IMR-90 (cell line): ENCODE measurements at regions not wholly inside any gene's neighbourhood (a gene's known extent, or its start where the extent isn't known, plus 50 kb on each side); places are given as distances from the start of the nearest gene placed in this dataset.

ENCODE experiments used
- ATAC-seq: fragments of 200-7000 bp; cut with Tn5 transposase; 2 replicates; pipeline ENCODE4 v1.9.1; 2020; ENCODE audit warnings: low read depth, mild to moderate bottlenecking, moderate library complexity
- BruUV-seq: library from RNA; stranded (reverse); fragments of 400-500 nt; replicated peaks from 2 replicates; lab custom pipeline; 2021; lab: Mats Ljungman, UMichigan
- CTCF ChIA-PET: fragments of 300-600 bp; formaldehyde crosslinking; extraction: SDS; loops from one replicate; lab custom pipeline; 2021; ENCODE audit warnings: antibody characterized with exemption; lab: Yijun Ruan, JAX
- POLR2A ChIA-PET: fragments of 300-600 bp; sonication (Branson Sonifier 250); formaldehyde crosslinking; loops from one replicate; lab custom pipeline; 2022; ENCODE audit warnings: antibody characterized with exemption; ENCODE audit not compliant: unreplicated experiment; lab: Charles Lee
- DNase-seq: peaks from one replicate; pipeline ENCODE4 v3.0.0; 2013
- H2AFZ ChIP-seq: replicated peaks from 2 replicates; pipeline ENCODE3; 2013; ENCODE audit warnings: low read length, mild to moderate bottlenecking; ENCODE audit not compliant: poor library complexity
- H2AK5ac ChIP-seq: 2 replicates; pipeline ENCODE4 v1.6.1; 2013; ENCODE audit warnings: low read depth, low read length, inconsistent platforms
- H2AK9ac ChIP-seq: replicated peaks from 2 replicates; pipeline ENCODE3; 2013; ENCODE audit warnings: mild to moderate bottlenecking, low read depth, low read length, moderate library complexity; ENCODE audit not compliant: poor library complexity
- H2BK120ac ChIP-seq: 2 replicates; pipeline ENCODE4 v1.6.1; 2013; ENCODE audit warnings: low read depth, low read length, inconsistent platforms
- H2BK15ac ChIP-seq: 3 replicates; pipeline ENCODE4 v1.6.1; 2013; ENCODE audit warnings: low read depth, low read length, inconsistent platforms
- H2BK20ac ChIP-seq: 2 replicates; pipeline ENCODE4 v1.6.1; 2013; ENCODE audit warnings: low read depth, mild to moderate bottlenecking, inconsistent platforms, low read length, moderate library complexity
- H2BK5ac ChIP-seq: 2 replicates; pipeline ENCODE4 v1.6.1; 2013; ENCODE audit warnings: mild to moderate bottlenecking, low read depth, low read length, inconsistent platforms; ENCODE audit not compliant: poor library complexity, severe bottlenecking
- H3K14ac ChIP-seq: replicated peaks from 2 replicates; pipeline ENCODE4 v1.6.1; 2013; ENCODE audit warnings: low read depth, low read length, inconsistent platforms
- H3K18ac ChIP-seq: 2 replicates; pipeline ENCODE4 v1.6.1; 2013; ENCODE audit warnings: low read depth, low read length, control low read depth
- H3K23ac ChIP-seq: 2 replicates; pipeline ENCODE4 v1.6.1; 2013; ENCODE audit warnings: low read depth, low read length, inconsistent platforms
- H3K27ac ChIP-seq: 2 replicates; pipeline ENCODE4 v1.5.1; 2013; ENCODE audit warnings: mild to moderate bottlenecking, control low read depth, low read length; ENCODE audit not compliant: insufficient read depth
- H3K27me3 ChIP-seq: 2 replicates; pipeline ENCODE4 v1.6.1; 2013; ENCODE audit warnings: low read length; ENCODE audit not compliant: control insufficient read depth, insufficient read depth
- H3K36me3 ChIP-seq: 2 replicates; pipeline ENCODE4 v1.6.1; 2013; ENCODE audit warnings: low read length, mixed read lengths; ENCODE audit not compliant: control insufficient read depth, insufficient read depth
- H3K4ac ChIP-seq: 2 replicates; pipeline ENCODE4 v1.6.1; 2013; ENCODE audit warnings: low read depth, low read length, inconsistent platforms
- H3K4me1 ChIP-seq: 2 replicates; pipeline ENCODE4 v1.6.1; 2013; ENCODE audit warnings: low read length, mixed read lengths; ENCODE audit not compliant: control insufficient read depth, insufficient read depth
- H3K4me2 ChIP-seq: 2 replicates; pipeline ENCODE4 v1.6.1; 2013; ENCODE audit warnings: low read depth, mild to moderate bottlenecking, control low read depth, low read length, moderate library complexity
- H3K4me3 ChIP-seq: 2 replicates; pipeline ENCODE4 v1.5.1; 2013; ENCODE audit warnings: low read depth, mild to moderate bottlenecking, control low read depth, low read length, moderate library complexity; ENCODE audit not compliant: insufficient read depth
- H3K56ac ChIP-seq: 2 replicates; pipeline ENCODE4 v1.6.1; 2013; ENCODE audit warnings: low read length, inconsistent platforms; ENCODE audit not compliant: insufficient read depth; ENCODE audit errors: extremely low read depth
- H3K79me1 ChIP-seq, 2 experiments: 2 replicates each; pipeline ENCODE4 v1.6.1; 2013; ENCODE audit warnings: low read length in 2 of 2, inconsistent platforms in 1 of 2, low read depth in 1 of 2
- H3K9ac ChIP-seq: 2 replicates; pipeline ENCODE4 v1.6.1; 2013; ENCODE audit warnings: low read depth, low read length, control low read depth
- H3K9me1 ChIP-seq: 2 replicates; pipeline ENCODE4 v1.6.1; 2013; ENCODE audit warnings: low read length, inconsistent platforms; ENCODE audit not compliant: insufficient read depth
- H3K9me3 ChIP-seq: 2 replicates; pipeline ENCODE4 v1.6.1; 2013; ENCODE audit warnings: low read length; ENCODE audit not compliant: control insufficient read depth, insufficient read depth
- H4K20me1 ChIP-seq: 2 replicates; pipeline ENCODE4 v1.6.1; 2013; ENCODE audit warnings: low read length, inconsistent platforms; ENCODE audit not compliant: insufficient read depth
- H4K5ac ChIP-seq: 2 replicates; pipeline ENCODE4 v1.6.1; 2013; ENCODE audit warnings: mild to moderate bottlenecking, low read depth, low read length, control low read depth
- H4K8ac ChIP-seq, 2 experiments: 2 replicates each; pipeline ENCODE4 v1.6.1; 2013; ENCODE audit warnings: low read depth in 2 of 2, low read length in 2 of 2, control low read depth in 1 of 2, inconsistent platforms in 1 of 2
- H4K91ac ChIP-seq: 2 replicates; pipeline ENCODE4 v1.6.1; 2013; ENCODE audit warnings: low read depth, low read length, inconsistent platforms; ENCODE audit not compliant: insufficient read depth
- FOS ChIP-seq: fragments of 150-350 bp; IDR thresholded peaks from 2 replicates; pipeline ENCODE4 v1.6.1; 2016; ENCODE audit warnings: low read depth, low read length
- dilution Hi-C: fragments of 300-500 bp; cut with HindIII; formaldehyde crosslinking; loops from one replicate; pipeline ENCODE4 v1.14.3; 2018; ENCODE audit warnings: low sequenced_read_pairs; ENCODE audit not compliant: unreplicated experiment
- in situ Hi-C: fragments of 300-500 bp; cut with MboI; formaldehyde crosslinking; loops from 3 replicates; pipeline ENCODE4 v1.14.3; 2019; ENCODE audit warnings: low sequenced_read_pairs, inconsistent platforms, mixed read lengths
- intact Hi-C: fragments of 100-400 bp; cut with micrococcal nuclease; formaldehyde crosslinking; loops from 2 replicates; pipeline ENCODE4 v1.10.0; 2022

DNA sequence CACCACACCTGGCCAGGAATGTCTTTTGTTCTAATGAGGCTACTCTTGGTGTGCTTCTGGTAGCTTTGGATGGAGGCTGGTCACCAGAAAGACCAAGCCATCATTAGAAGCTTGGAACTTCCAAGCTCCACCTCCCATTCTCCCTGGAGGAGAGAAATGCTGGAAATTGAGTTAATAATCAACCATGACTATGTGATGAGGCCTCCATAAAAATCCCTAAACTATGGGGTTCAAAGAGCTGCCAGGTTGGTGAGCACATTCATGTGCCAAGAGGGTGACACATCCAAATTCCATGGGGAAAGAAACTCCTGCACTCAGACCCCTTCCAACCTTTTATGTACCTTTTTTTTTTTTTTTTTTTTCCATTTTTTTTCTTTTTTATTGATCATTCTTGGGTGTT, 105.5 kb upstream of the SPATA31C2 start:
- no peak overlapping the region for H2AK5ac ChIP-seq
- no peaks in the 10 kb centered on the region for H3K4me1 ChIP-seq
- in situ Hi-C loops, result no loop called here
- H3K27ac ChIP-seq, result no peak overlapping the region
- H3K18ac ChIP-seq, result no peak overlapping the region
- H2BK20ac ChIP-seq, result no peak overlapping the region
- H3K9me1 ChIP-seq, result no peaks in the 10 kb centered on the region
- ATAC-seq (no peak), DNase-seq (no peak)
- ChIA-PET POLR2A (no interaction called here), CTCF (no interaction called here)
- dilution Hi-C loops, result no loop called here
- no peak overlapping the region for H3K4me3 ChIP-seq
- TF ChIP-seq FOS, result no peak
- no peak overlapping the region for H2AFZ ChIP-seq
- H3K9ac ChIP-seq, result no peak overlapping the region
- H3K36me3 ChIP-seq, result no peaks in the 10 kb centered on the region
- no peak overlapping the region for H2AK9ac ChIP-seq
- no peak overlapping the region for H2BK5ac ChIP-seq
- no peak overlapping the region for H4K5ac ChIP-seq
- no peaks in the 10 kb centered on the region for H3K9me3 ChIP-seq
- no peak overlapping the region for H4K91ac ChIP-seq
- no peak overlapping the region for H4K8ac ChIP-seq
- H4K20me1 ChIP-seq, result no peaks in the 10 kb centered on the region
- no peak overlapping the region for H2BK15ac ChIP-seq
- no TSS peak for BruUV-seq
- H3K4me2 ChIP-seq, result no peak overlapping the region
- H3K56ac ChIP-seq, result no peak overlapping the region
- H3K4ac ChIP-seq, result no peak overlapping the region
- H2BK120ac ChIP-seq, result no peak overlapping the region
- H3K79me1 ChIP-seq, result no peaks in the 10 kb centered on the region
- H3K14ac ChIP-seq, result no peak overlapping the region
- H3K27me3 ChIP-seq, result peaks cover 3% of the 10 kb centered on the region
- intact Hi-C loops, result no loop called here
- H3K23ac ChIP-seq, result no peak overlapping the region
